H1 (cell line): ENCODE measurements at regions not wholly inside any gene's neighbourhood (a gene's known extent, or its start where the extent isn't known, plus 50 kb on each side); places are given as distances from the start of the nearest gene placed in this dataset.

ENCODE experiments used
- CTCF ChIA-PET: fragments of 300-600 bp; sonication (Branson Sonifier 250); formaldehyde crosslinking; loops from one replicate; lab custom pipeline; 2021; ENCODE audit not compliant: partially characterized antibody; lab: Charles Lee
- POLR2A ChIA-PET: fragments of 300-600 bp; sonication (Branson Sonifier 250); formaldehyde crosslinking; loops from one replicate; lab custom pipeline; 2021; ENCODE audit warnings: inconsistent platforms; ENCODE audit not compliant: partially characterized antibody; lab: Charles Lee
- DNase-seq, 2 experiments: peaks; one replicate each; pipeline versions ENCODE4 v3.0.0 to v3.0.0-alpha.2; 2010 to 2022; ENCODE audit warnings: low spot score in 2 of 2, low read depth in 1 of 2, mixed read lengths in 1 of 2
- FAIRE-seq: peaks from 2 replicates; lab custom pipeline; 2011; peaks lifted over from hg19 to GRCh38; lab: Jason Lieb, UNC
- H2AFZ ChIP-seq: 2 replicates; pipeline ENCODE4 v1.8.1; 2012; ENCODE audit warnings: low read length, inconsistent platforms
- H2AK5ac ChIP-seq: 2 replicates; pipeline ENCODE4 v1.6.1; 2013; ENCODE audit warnings: low read depth, low read length
- H2BK120ac ChIP-seq: replicated peaks from 2 replicates; pipeline ENCODE3; 2013; ENCODE audit warnings: low read depth, low read length, inconsistent platforms
- H2BK12ac ChIP-seq: 2 replicates; pipeline ENCODE4 v1.6.1; 2013; ENCODE audit warnings: low read depth, low read length
- H2BK15ac ChIP-seq: 2 replicates; pipeline ENCODE4 v1.6.1; 2013; ENCODE audit warnings: low read length
- H2BK20ac ChIP-seq: 2 replicates; pipeline ENCODE4 v1.6.1; 2013; ENCODE audit warnings: low read length
- H2BK5ac ChIP-seq: 2 replicates; pipeline ENCODE4 v1.6.1; 2013; ENCODE audit warnings: low read depth, low read length
- H3K14ac ChIP-seq: 2 replicates; pipeline ENCODE4 v1.6.1; 2013; ENCODE audit warnings: inconsistent platforms; ENCODE audit not compliant: insufficient read length
- H3K18ac ChIP-seq: 2 replicates; pipeline ENCODE4 v1.6.1; 2013; ENCODE audit warnings: low read length; ENCODE audit errors: extremely low read depth
- H3K23ac ChIP-seq: 2 replicates; pipeline ENCODE4 v1.6.1; 2013; ENCODE audit warnings: inconsistent platforms; ENCODE audit not compliant: insufficient read length
- H3K23me2 ChIP-seq: 2 replicates; pipeline ENCODE4 v1.6.1; 2013; ENCODE audit warnings: low read depth, low read length
- H3K27ac ChIP-seq: 2 replicates; pipeline ENCODE4 v1.6.1; 2011; ENCODE audit warnings: low read depth, low read length, inconsistent platforms
- H3K27me3 ChIP-seq, 4 experiments: replicated peaks in 1 of 4; 1 replicate in 1 of 4; 2 replicates in 3 of 4; pipeline versions ENCODE4 v1.6.1 to v1.8.1; 2011 to 2013; ENCODE audit warnings: low read length in 3 of 4, mild to moderate bottlenecking in 3 of 4, inconsistent platforms in 2 of 4, mixed read lengths in 2 of 4, moderate library complexity in 1 of 4; ENCODE audit not compliant: control insufficient read depth in 3 of 4, insufficient read depth in 3 of 4; ENCODE audit errors: extremely low read depth in 1 of 4
- H3K36me3 ChIP-seq, 4 experiments: 2 replicates each; pipeline versions ENCODE4 v1.6.1 to v1.8.1; 2011 to 2013; ENCODE audit warnings: mild to moderate bottlenecking in 4 of 4, low read length in 3 of 4, moderate library complexity in 2 of 4, control low read depth in 1 of 4, inconsistent platforms in 1 of 4; ENCODE audit not compliant: insufficient read depth in 4 of 4, control insufficient read depth in 2 of 4
- H3K4ac ChIP-seq: replicated peaks from 2 replicates; pipeline ENCODE3; 2013; ENCODE audit warnings: low read length, low read depth, mixed read lengths, inconsistent platforms; ENCODE audit not compliant: insufficient read length
- H3K4me1 ChIP-seq, 4 experiments: replicated peaks in 1 of 4; 1 replicate in 1 of 4; 2 replicates in 3 of 4; pipeline versions ENCODE4 v1.6.1 to v1.8.1; 2011 to 2013; ENCODE audit warnings: low read length in 3 of 4, inconsistent platforms in 2 of 4, mixed read lengths in 1 of 4; ENCODE audit not compliant: insufficient read depth in 4 of 4, control insufficient read depth in 3 of 4
- H3K4me2 ChIP-seq, 2 experiments: 2 replicates each; pipeline versions ENCODE4 v1.6.1 to v1.8.1; 2011 to 2013; ENCODE audit warnings: low read depth in 2 of 2, low read length in 2 of 2, control low read depth in 1 of 2, inconsistent platforms in 1 of 2, mild to moderate bottlenecking in 1 of 2; ENCODE audit not compliant: insufficient read depth in 1 of 2
- H3K4me3 ChIP-seq, 4 experiments: fragments of 200-600, 300-600 bp in 1 of 4; sonication (generic), shearing (Covaris generic), sonication (Bioruptor Twin) in 1 of 4; 2 replicates each; pipeline versions ENCODE4 v1.5.1 to v1.8.1; 2011 to 2016; ENCODE audit warnings: low read length in 4 of 4, low read depth in 3 of 4, control low read depth in 2 of 4, inconsistent platforms in 2 of 4, mild to moderate bottlenecking in 2 of 4, mixed read lengths in 1 of 4, moderate library complexity in 1 of 4; ENCODE audit not compliant: insufficient read depth in 2 of 4; ENCODE audit errors: extremely low read depth in 1 of 4
- H3K56ac ChIP-seq: replicated peaks from 2 replicates; pipeline ENCODE3; 2013; ENCODE audit warnings: low read depth, mild to moderate bottlenecking, mixed read lengths, low read length, inconsistent platforms; ENCODE audit not compliant: insufficient read length
- H3K79me1 ChIP-seq: 2 replicates; pipeline ENCODE4 v1.6.1; 2013; ENCODE audit warnings: low read depth, low read length, control low read depth
- H3K79me2 ChIP-seq, 2 experiments: 2 replicates each; pipeline versions ENCODE4 v1.6.1 to v1.8.1; 2012 to 2013; ENCODE audit warnings: low read length in 2 of 2, mild to moderate bottlenecking in 2 of 2, inconsistent platforms in 1 of 2; ENCODE audit not compliant: insufficient read depth in 2 of 2, control insufficient read depth in 1 of 2
- H3K9ac ChIP-seq, 4 experiments: replicated peaks in 1 of 4; 1 replicate in 1 of 4; 2 replicates in 3 of 4; pipeline versions ENCODE4 v1.6.1 to v1.8.1; 2011 to 2013; ENCODE audit warnings: low read depth in 3 of 4, low read length in 3 of 4, control low read depth in 2 of 4, mild to moderate bottlenecking in 2 of 4, moderate library complexity in 2 of 4, inconsistent platforms in 1 of 4; ENCODE audit errors: extremely low read depth in 1 of 4
- H3K9me3 ChIP-seq, 2 experiments: 2 replicates each; pipeline versions ENCODE4 v1.6.1 to v1.8.1; 2012 to 2013; ENCODE audit warnings: mild to moderate bottlenecking in 2 of 2, moderate library complexity in 2 of 2, control low read depth in 1 of 2, inconsistent platforms in 1 of 2, low read depth in 1 of 2, low read length in 1 of 2, mixed read lengths in 1 of 2; ENCODE audit not compliant: insufficient read depth in 2 of 2
- H4K20me1 ChIP-seq, 2 experiments: replicated peaks in 1 of 2; 2 replicates each; pipeline versions ENCODE3 to v1.8.1; 2011 to 2013; ENCODE audit warnings: inconsistent platforms in 2 of 2, low read length in 2 of 2, mild to moderate bottlenecking in 1 of 2; ENCODE audit not compliant: insufficient read depth in 2 of 2, control insufficient read depth in 1 of 2
- H4K5ac ChIP-seq: 2 replicates; pipeline ENCODE4 v1.6.1; 2013; ENCODE audit warnings: low read length, low read depth, mixed read lengths, inconsistent platforms; ENCODE audit not compliant: insufficient read length
- H4K8ac ChIP-seq: 2 replicates; pipeline ENCODE4 v1.8.0; 2013; ENCODE audit warnings: mild to moderate bottlenecking, moderate library complexity, low read length, inconsistent platforms; ENCODE audit not compliant: insufficient read depth; ENCODE audit errors: extremely low read depth
- H4K91ac ChIP-seq: replicated peaks from 2 replicates; pipeline ENCODE3; 2013; ENCODE audit warnings: low read length, mixed read lengths, inconsistent platforms; ENCODE audit not compliant: insufficient read length
- ASH2L ChIP-seq: fragments of 200-600, 300-600 bp; sonication (generic); IDR thresholded peaks from one replicate; pipeline ENCODE4 v1.7.1; 2017; ENCODE audit warnings: low read length
- ATF3 ChIP-seq: IDR thresholded peaks from 2 replicates; pipeline ENCODE4 v1.6.1; 2011; ENCODE audit warnings: low read depth, mild to moderate bottlenecking, low read length; ENCODE audit not compliant: insufficient read depth
- CEBPB ChIP-seq: IDR thresholded peaks from 2 replicates; pipeline ENCODE4 v1.6.1; 2012; ENCODE audit warnings: low read depth, low read length
- EP300 ChIP-seq, 2 experiments: IDR thresholded peaks; 1 replicate in 1 of 2; 2 replicates in 1 of 2; pipeline ENCODE4 v1.6.1; 2011 to 2012; ENCODE audit warnings: low read depth in 2 of 2, low read length in 2 of 2, mild to moderate bottlenecking in 2 of 2, borderline replicate concordance in 1 of 2, inconsistent platforms in 1 of 2, moderate library complexity in 1 of 2
- NANOG ChIP-seq: IDR thresholded peaks from 2 replicates; pipeline ENCODE4 v1.6.1; 2011; ENCODE audit warnings: low read length, low read depth, mild to moderate bottlenecking, inconsistent platforms; ENCODE audit not compliant: insufficient read depth, poor library complexity, severe bottlenecking
- POU5F1 ChIP-seq: IDR thresholded peaks from 2 replicates; pipeline ENCODE4 v1.6.1; 2011; ENCODE audit warnings: low read depth, mild to moderate bottlenecking, low read length, moderate library complexity
- RNF2 ChIP-seq: fragments of 200-900, 300-1000 bp; sonication (generic); IDR thresholded peaks from 2 replicates; pipeline ENCODE4 v1.7.1; 2016; ENCODE audit warnings: borderline replicate concordance, low read depth, mild to moderate bottlenecking, antibody characterized with exemption, low read length; ENCODE audit not compliant: poor library complexity, severe bottlenecking; ENCODE audit errors: missing control alignments

- Histone ChIP-seq H3K4ac (no peak overlapping the region), H2AK5ac (no peak overlapping the region), H3K56ac (no peak overlapping the region), H2BK12ac (no peak overlapping the region), H4K8ac (no peak overlapping the region), H3K23me2 (no peaks in the 10 kb centered on the region), H3K4me3 (no peak overlapping the region), H2BK15ac (no peak overlapping the region), H3K9ac (no peak overlapping the region), H3K23ac (no peak overlapping the region), H4K91ac (no peak overlapping the region), H3K79me1 (no peaks in the 10 kb centered on the region), H3K18ac (no peak overlapping the region), H3K9me3 (no peaks in the 10 kb centered on the region), H2BK5ac (no peak overlapping the region), H4K20me1 (no peaks in the 10 kb centered on the region)
- CTCF ChIA-PET = no interaction called here
- no peak for DNase-seq
- no peak for TF ChIP-seq NANOG
- TF ChIP-seq CEBPB = no peak
- TF ChIP-seq POU5F1 = no peak
- TF ChIP-seq ATF3 = no peak
- TF ChIP-seq RNF2 = no peak
- no peak for TF ChIP-seq EP300 (IDR thresholded peaks at IDR 0.05; ENCODE audit: borderline replicate concordance in 1 of 2, low read depth in 2 of 2, low read length in 2 of 2)
- no peak for TF ChIP-seq ASH2L
- TF ChIP-seq, all 59 proteins: peak for 0
- H3K79me2 ChIP-seq = no peaks in the 10 kb centered on the region
- H2AFZ ChIP-seq = no peak overlapping the region
- no peak overlapping the region for H3K4me2 ChIP-seq
- no peaks in the 10 kb centered on the region for H3K36me3 ChIP-seq
- FAIRE-seq = no peak
- POLR2A ChIA-PET = no interaction called here
- no peaks in the 10 kb centered on the region for H3K27me3 ChIP-seq
- H2BK120ac ChIP-seq = no peak overlapping the region
- H3K14ac ChIP-seq = no peak overlapping the region
- H3K27ac ChIP-seq = no peak overlapping the region
- no peaks in the 10 kb centered on the region for H3K4me1 ChIP-seq
- H2BK20ac ChIP-seq = no peak overlapping the region
- no peak overlapping the region for H4K5ac ChIP-seq
Measured at GRCh38 chr6:77021232-77021631, 442.1 kb downstream of the HTR1B start.
